Activated naive CD4-positive, alpha-beta T cell treated with anti-CD3 and anti-CD28 coated beads for 36 hours (primary cell): ENCODE measurements at regions not wholly inside any gene's neighbourhood (a gene's known extent, or its start where the extent isn't known, plus 50 kb on each side); places are given as distances from the start of the nearest gene placed in this dataset.
"Not testable (repeated sequence)": the region's sequence is repeated elsewhere in the genome, so short reads cannot be mapped to it uniquely, and the experiment has no call there.

Source experiments
- CTCF ChIA-PET: fragments of 350-600 bp; sonication (Branson Sonifier 250); formaldehyde crosslinking; loops from one replicate; lab custom pipeline; 2021; ENCODE audit warnings: antibody characterized with exemption; lab: Charles Lee
- DNase-seq: peaks from one replicate; pipeline ENCODE4 v3.0.0-alpha.2; 2020
- H3K27ac Mint-ChIP-seq: one replicate; pipeline ENCODE4 v1.8.0; 2021; ENCODE audit warnings: mild to moderate bottlenecking, mixed read lengths
- H3K27me3 Mint-ChIP-seq: one replicate; pipeline ENCODE4 v1.8.0; 2021; ENCODE audit warnings: low read depth, mixed read lengths
- H3K36me3 Mint-ChIP-seq: one replicate; pipeline ENCODE4 v1.8.0; 2021; ENCODE audit warnings: low read depth, mixed read lengths
- H3K4me1 Mint-ChIP-seq: one replicate; pipeline ENCODE4 v1.8.0; 2021; ENCODE audit warnings: low read depth, mixed read lengths
- H3K4me3 Mint-ChIP-seq: one replicate; pipeline ENCODE4 v1.8.0; 2021; ENCODE audit warnings: mild to moderate bottlenecking, moderate library complexity, mixed read lengths
- H3K9me3 Mint-ChIP-seq: one replicate; pipeline ENCODE4 v1.8.0; 2021; ENCODE audit warnings: mixed read lengths
- intact Hi-C: fragments of 100-400 bp; cut with micrococcal nuclease; formaldehyde crosslinking; loops from one replicate; pipeline ENCODE4 v1.15.1; 2023

- Mint-ChIP-seq H3K36me3 (no peaks in the 10 kb centered on the region), H3K4me3 (no peak overlapping the region), H3K9me3 (peaks cover 12% of the 10 kb centered on the region), H3K4me1 (no peaks in the 10 kb centered on the region), H3K27ac (no peak overlapping the region), H3K27me3 (no peaks in the 10 kb centered on the region)
- no peak for DNase-seq
- CTCF ChIA-PET = no interaction called here
- intact Hi-C loops = no loop called here
These were observed 535.8 kb downstream of the ZBBX start for GRCh38 chr3:166844329-166844728.

- H3K9me3 Mint-ChIP-seq = peaks cover 12% of the 10 kb centered on the region
- H3K27me3 Mint-ChIP-seq, H3K4me1 Mint-ChIP-seq, CTCF ChIA-PET, DNase-seq, H3K4me3 Mint-ChIP-seq, H3K36me3 Mint-ChIP-seq, H3K27ac Mint-ChIP-seq, intact Hi-C loops: not testable (repeated sequence)
These were observed 537.3 kb downstream of the ZBBX start for GRCh38 chr3:166842784-166843183.

GRCh38 chr3:166837535-166837934 is 542.6 kb downstream of the ZBBX start:
- Mint-ChIP-seq H3K27me3 (no peaks in the 10 kb centered on the region), H3K4me1 (no peaks in the 10 kb centered on the region), H3K27ac (no peak overlapping the region), H3K36me3 (no peaks in the 10 kb centered on the region), H3K9me3 (peaks cover 4% of the 10 kb centered on the region), H3K4me3 (no peak overlapping the region)
- DNase-seq = no peak
- intact Hi-C loops = loop anchor here (5.0 kb wide), 1 partner anchor 1045 kb away; no protein-coding TSS in a partner anchor
- CTCF ChIA-PET = interaction anchor here (1.0 kb wide), 1 partner anchor 23 kb away, joined by 3 read pairs; no protein-coding TSS in a partner anchor

GRCh38 chr3:166836836-166837235 is 543.3 kb downstream of the ZBBX start:
- CTCF ChIA-PET = no interaction called here
- intact Hi-C loops = loop anchor here (5.0 kb wide), 1 partner anchor 1045 kb away; no protein-coding TSS in a partner anchor
- Mint-ChIP-seq H3K4me1 (no peaks in the 10 kb centered on the region), H3K27ac (no peak overlapping the region), H3K27me3 (no peaks in the 10 kb centered on the region), H3K4me3 (no peak overlapping the region), H3K36me3 (no peaks in the 10 kb centered on the region), H3K9me3 (peaks cover 4% of the 10 kb centered on the region)
- no peak for DNase-seq

GRCh38 chr3:166829896-166830295 is 550.2 kb downstream of the ZBBX start:
- CTCF ChIA-PET = no interaction called here
- Mint-ChIP-seq H3K36me3 (no peaks in the 10 kb centered on the region), H3K27ac (no peak overlapping the region), H3K9me3 (no peaks in the 10 kb centered on the region), H3K4me3 (no peak overlapping the region), H3K27me3 (no peaks in the 10 kb centered on the region), H3K4me1 (no peaks in the 10 kb centered on the region)
- intact Hi-C loops = no loop called here
- DNase-seq = no peak

- CTCF ChIA-PET = no interaction called here
- intact Hi-C loops = no loop called here
- no peak for DNase-seq
- Mint-ChIP-seq H3K27me3 (no peaks in the 10 kb centered on the region), H3K4me3 (no peak overlapping the region), H3K9me3 (peaks cover 6% of the 10 kb centered on the region), H3K4me1 (no peaks in the 10 kb centered on the region), H3K36me3 (no peaks in the 10 kb centered on the region), H3K27ac (no peak overlapping the region)
These were observed 561.6 kb downstream of the ZBBX start for GRCh38 chr3:166818464-166818863.

GRCh38 chr3:166817269-166817668 is 562.8 kb downstream of the ZBBX start:
- intact Hi-C loops, H3K27ac Mint-ChIP-seq, H3K4me3 Mint-ChIP-seq, H3K36me3 Mint-ChIP-seq, H3K9me3 Mint-ChIP-seq, DNase-seq, H3K27me3 Mint-ChIP-seq, CTCF ChIA-PET, H3K4me1 Mint-ChIP-seq: not testable (repeated sequence)

- H3K27me3 Mint-ChIP-seq = no peaks in the 10 kb centered on the region
- peaks cover 19% of the 10 kb centered on the region for H3K9me3 Mint-ChIP-seq
- no peak overlapping the region for H3K27ac Mint-ChIP-seq
- H3K4me1 Mint-ChIP-seq = no peaks in the 10 kb centered on the region
- intact Hi-C loops = no loop called here
- DNase-seq = no peak
- no peak overlapping the region for H3K4me3 Mint-ChIP-seq
- CTCF ChIA-PET = no interaction called here
- no peaks in the 10 kb centered on the region for H3K36me3 Mint-ChIP-seq
These were observed 569.2 kb downstream of the ZBBX start for GRCh38 chr3:166810741-166811445.

GRCh38 chr3:166809520-166809919 is 570.6 kb downstream of the ZBBX start:
- Mint-ChIP-seq H3K4me1 (no peaks in the 10 kb centered on the region), H3K9me3 (peaks cover 15% of the 10 kb centered on the region), H3K27ac (no peak overlapping the region), H3K36me3 (no peaks in the 10 kb centered on the region), H3K27me3 (no peaks in the 10 kb centered on the region), H3K4me3 (no peak overlapping the region)
- no peak for DNase-seq
- CTCF ChIA-PET = no interaction called here
- intact Hi-C loops = no loop called here

GRCh38 chr3:166788936-166789335 is 591.2 kb downstream of the ZBBX start:
- Mint-ChIP-seq H3K27ac (no peak overlapping the region), H3K4me1 (no peaks in the 10 kb centered on the region), H3K9me3 (peaks cover 9% of the 10 kb centered on the region), H3K27me3 (no peaks in the 10 kb centered on the region), H3K4me3 (no peak overlapping the region), H3K36me3 (no peaks in the 10 kb centered on the region)
- CTCF ChIA-PET = no interaction called here
- intact Hi-C loops = no loop called here
- no peak for DNase-seq

- Mint-ChIP-seq H3K4me3 (no peak overlapping the region), H3K36me3 (no peaks in the 10 kb centered on the region), H3K27ac (no peak overlapping the region)
These were observed 594.2 kb downstream of the ZBBX start for GRCh38 chr3:166785876-166786275.

GRCh38 chr3:166783206-166783605 is 596.9 kb downstream of the ZBBX start:
- no peak overlapping the region for H3K4me3 Mint-ChIP-seq
- peaks cover 19% of the 10 kb centered on the region for H3K9me3 Mint-ChIP-seq
- no peaks in the 10 kb centered on the region for H3K27me3 Mint-ChIP-seq
- no peak for DNase-seq
- CTCF ChIA-PET = no interaction called here
- no peaks in the 10 kb centered on the region for H3K4me1 Mint-ChIP-seq
- H3K36me3 Mint-ChIP-seq = no peaks in the 10 kb centered on the region
- intact Hi-C loops = no loop called here
- no peak overlapping the region for H3K27ac Mint-ChIP-seq

More at GRCh38 chr3:166785876-166786275, 594.2 kb downstream of the ZBBX start:
- no peaks in the 10 kb centered on the region for H3K27me3 Mint-ChIP-seq
- CTCF ChIA-PET = no interaction called here
- intact Hi-C loops = no loop called here
- no peaks in the 10 kb centered on the region for H3K4me1 Mint-ChIP-seq
- H3K9me3 Mint-ChIP-seq = peaks cover 23% of the 10 kb centered on the region
- no peak for DNase-seq

GRCh38 chr3:166764698-166765318 is 615.3 kb downstream of the ZBBX start:
- Mint-ChIP-seq H3K4me1 (no peaks in the 10 kb centered on the region), H3K4me3 (no peak overlapping the region), H3K9me3 (peaks cover 5% of the 10 kb centered on the region), H3K36me3 (no peaks in the 10 kb centered on the region), H3K27ac (no peak overlapping the region), H3K27me3 (no peaks in the 10 kb centered on the region)
- CTCF ChIA-PET = no interaction called here
- DNase-seq = no peak
- intact Hi-C loops = no loop called here
